ENCODE measurements at regions not wholly inside any gene's neighbourhood (a gene's known extent, or its start where the extent isn't known, plus 50 kb on each side); places are given as distances from the start of the nearest gene placed in this dataset.

DNA sequence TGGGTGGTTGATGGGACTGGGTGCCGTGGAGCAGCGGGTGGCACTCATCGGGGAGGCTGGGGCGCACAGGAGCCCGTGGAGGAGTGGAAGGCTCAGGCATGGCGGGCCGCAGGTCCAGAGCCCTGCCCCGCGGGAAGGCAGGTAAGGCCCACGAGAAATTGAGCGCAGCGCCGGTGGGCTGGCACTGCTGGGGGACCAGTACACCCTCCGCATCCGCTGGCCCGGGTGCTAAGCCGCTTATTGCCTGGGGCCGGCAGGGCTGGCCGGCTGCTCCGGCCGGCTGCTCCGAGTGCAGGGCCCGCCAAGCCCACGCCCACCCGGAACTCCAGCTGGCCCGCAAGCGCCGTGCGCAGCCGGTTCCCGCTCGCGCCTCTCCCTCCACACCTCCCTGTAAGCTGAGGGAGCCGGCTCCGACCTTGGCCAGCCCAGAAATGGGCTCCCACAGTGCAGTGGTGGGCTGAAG is 85.1 kb upstream of the FAT4 start:
- ChIA-PET CTCF (no interaction called here), RAD21 (ENCODE audit: low non-redundant PET in 1 of 2, low total read pairs in 2 of 2, uncharacterized antibody in 2 of 2, unreplicated experiment in 2 of 2) (no interaction called here), POLR2A (no interaction called here)
- H3K27me3 ChIP-seq (ENCODE audit: insufficient read depth, low read length): no peaks in the 10 kb centered on the region
- no TSS peak for BruUV-seq (replicated peaks)
- no peaks in the 10 kb centered on the region for H3K36me3 ChIP-seq (ENCODE audit: control insufficient read depth in 1 of 2, insufficient read depth in 2 of 2, low read length in 2 of 2)
- no peak overlapping the region for H3K9ac ChIP-seq (ENCODE audit: low read length)
- no peaks in the 10 kb centered on the region for H3K4me1 ChIP-seq (ENCODE audit: control insufficient read depth in 1 of 2, insufficient read depth in 2 of 2, low read length in 2 of 2)
- no peak overlapping the region for H3K27ac ChIP-seq (ENCODE audit: low read depth, low read length)
- no peaks in the 10 kb centered on the region for H3K9me2 ChIP-seq (ENCODE audit: insufficient read depth)
- H3K9me3 ChIP-seq (ENCODE audit: control insufficient read depth in 1 of 2, insufficient read depth in 1 of 2, low read depth in 1 of 2, low read length in 2 of 2): no peaks in the 10 kb centered on the region
- no peak for DNase-seq (ENCODE audit: low read depth, low spot score)
- intact Hi-C loops (cut with micrococcal nuclease): no loop called here
- TF ChIP-seq SP1 (IDR thresholded peaks at IDR 0.05; ENCODE audit: low read depth) (no peak), EZH2phosphoT487 (IDR thresholded peaks at IDR 0.05; ENCODE audit: borderline replicate concordance) (no peak), RAD21 (IDR thresholded peaks at IDR 0.05; ENCODE audit: low read depth) (no peak), CBX3 (IDR thresholded peaks at IDR 0.05; ENCODE audit: low read depth) (no peak), CEBPB (IDR thresholded peaks at IDR 0.05; ENCODE audit: low read depth) (no peak), ELF1 (IDR thresholded peaks at IDR 0.05; ENCODE audit: borderline replicate concordance, low read depth) (no peak), JUND (IDR thresholded peaks at IDR 0.05) (no peak)
- TF ChIP-seq, protein P1, sequence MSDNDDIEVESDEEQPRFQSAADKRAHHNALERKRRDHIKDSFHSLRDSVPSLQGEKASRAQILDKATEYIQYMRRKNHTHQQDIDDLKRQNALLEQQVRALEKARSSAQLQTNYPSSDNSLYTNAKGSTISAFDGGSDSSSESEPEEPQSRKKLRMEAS (IDR thresholded peaks at IDR 0.05): no peak
- TF ChIP-seq, protein P2, sequence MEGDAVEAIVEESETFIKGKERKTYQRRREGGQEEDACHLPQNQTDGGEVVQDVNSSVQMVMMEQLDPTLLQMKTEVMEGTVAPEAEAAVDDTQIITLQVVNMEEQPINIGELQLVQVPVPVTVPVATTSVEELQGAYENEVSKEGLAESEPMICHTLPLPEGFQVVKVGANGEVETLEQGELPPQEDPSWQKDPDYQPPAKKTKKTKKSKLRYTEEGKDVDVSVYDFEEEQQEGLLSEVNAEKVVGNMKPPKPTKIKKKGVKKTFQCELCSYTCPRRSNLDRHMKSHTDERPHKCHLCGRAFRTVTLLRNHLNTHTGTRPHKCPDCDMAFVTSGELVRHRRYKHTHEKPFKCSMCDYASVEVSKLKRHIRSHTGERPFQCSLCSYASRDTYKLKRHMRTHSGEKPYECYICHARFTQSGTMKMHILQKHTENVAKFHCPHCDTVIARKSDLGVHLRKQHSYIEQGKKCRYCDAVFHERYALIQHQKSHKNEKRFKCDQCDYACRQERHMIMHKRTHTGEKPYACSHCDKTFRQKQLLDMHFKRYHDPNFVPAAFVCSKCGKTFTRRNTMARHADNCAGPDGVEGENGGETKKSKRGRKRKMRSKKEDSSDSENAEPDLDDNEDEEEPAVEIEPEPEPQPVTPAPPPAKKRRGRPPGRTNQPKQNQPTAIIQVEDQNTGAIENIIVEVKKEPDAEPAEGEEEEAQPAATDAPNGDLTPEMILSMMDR (IDR thresholded peaks at IDR 0.05 in 2 of 3, conservative IDR thresholded peaks at IDR 0.05 in 1 of 3; ENCODE audit: borderline replicate concordance in 1 of 3, insufficient read depth in 1 of 3, low read depth in 2 of 3, low read length in 2 of 3): no peak
- TF ChIP-seq, protein P3, sequence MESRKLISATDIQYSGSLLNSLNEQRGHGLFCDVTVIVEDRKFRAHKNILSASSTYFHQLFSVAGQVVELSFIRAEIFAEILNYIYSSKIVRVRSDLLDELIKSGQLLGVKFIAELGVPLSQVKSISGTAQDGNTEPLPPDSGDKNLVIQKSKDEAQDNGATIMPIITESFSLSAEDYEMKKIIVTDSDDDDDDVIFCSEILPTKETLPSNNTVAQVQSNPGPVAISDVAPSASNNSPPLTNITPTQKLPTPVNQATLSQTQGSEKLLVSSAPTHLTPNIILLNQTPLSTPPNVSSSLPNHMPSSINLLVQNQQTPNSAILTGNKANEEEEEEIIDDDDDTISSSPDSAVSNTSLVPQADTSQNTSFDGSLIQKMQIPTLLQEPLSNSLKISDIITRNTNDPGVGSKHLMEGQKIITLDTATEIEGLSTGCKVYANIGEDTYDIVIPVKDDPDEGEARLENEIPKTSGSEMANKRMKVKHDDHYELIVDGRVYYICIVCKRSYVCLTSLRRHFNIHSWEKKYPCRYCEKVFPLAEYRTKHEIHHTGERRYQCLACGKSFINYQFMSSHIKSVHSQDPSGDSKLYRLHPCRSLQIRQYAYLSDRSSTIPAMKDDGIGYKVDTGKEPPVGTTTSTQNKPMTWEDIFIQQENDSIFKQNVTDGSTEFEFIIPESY (IDR thresholded peaks at IDR 0.05; ENCODE audit: extremely low read depth, insufficient replicate concordance, low read length): no peak
- no peak overlapping the region for H3K4me3 ChIP-seq (replicated peaks in 1 of 2; ENCODE audit: low read depth in 1 of 2, low read length in 2 of 2)
- no peaks in the 10 kb centered on the region for H4K20me1 ChIP-seq (ENCODE audit: insufficient read depth)
- H3K79me2 ChIP-seq (ENCODE audit: insufficient read depth, low read length): no peaks in the 10 kb centered on the region
- H2AFZ ChIP-seq (ENCODE audit: low read depth, low read length, poor library complexity, severe bottlenecking): no peak overlapping the region
- H3K4me2 ChIP-seq (ENCODE audit: low read length): no peak overlapping the region
- ATAC-seq: no peak

Measured in HCT116 (cell line).